Skin of body (tissue), 2 donors: ENCODE measurements at regions not wholly inside any gene's neighbourhood (a gene's known extent, or its start where the extent isn't known, plus 50 kb on each side); places are given as distances from the start of the nearest gene placed in this dataset. TPM values are rescaled to one million over a fixed set of nuclear protein-coding genes. Genes with fewer than 3 reads are reported as not detected.

Source experiments
- DNase-seq: peaks from one replicate; lab custom pipeline; 2025; lab: John Stamatoyannopoulos, UW
- small RNA-seq: library from RNA; depleted of rRNA; stranded (forward); fragments of <200 nt; gene quantifications from one replicate; pipeline ENCODE3, GENCODE V24; 2014; ENCODE audit warnings: low replicate concordance

- no peak for DNase-seq
Observed at GRCh38 chr12:108076556-108076955, 52.5 kb upstream of the WSCD2 start.

GRCh38 chr12:108078428-108078827 lies 50.7 kb upstream of the WSCD2 start:
- DNase-seq: no peak

Small RNA genes lying in the stretch of these regions (small RNA-seq; reads per million reads assigned to genes)
- gene AC126177.5: not detected
